Stimulated activated CD4-positive, alpha-beta T cell treated with anti-CD3 and anti-CD28 coated beads, TNF-alpha, amount 100 ng/mL, for 24 hours (primary cell): ENCODE measurements at regions not wholly inside any gene's neighbourhood (a gene's known extent, or its start where the extent isn't known, plus 50 kb on each side); places are given as distances from the start of the nearest gene placed in this dataset.

ENCODE experiments used
- DNase-seq, 3 experiments: peaks; one replicate each; pipeline ENCODE4 v3.0.0-alpha.2; 2020; ENCODE audit warnings: low read depth in 3 of 3

DNA sequence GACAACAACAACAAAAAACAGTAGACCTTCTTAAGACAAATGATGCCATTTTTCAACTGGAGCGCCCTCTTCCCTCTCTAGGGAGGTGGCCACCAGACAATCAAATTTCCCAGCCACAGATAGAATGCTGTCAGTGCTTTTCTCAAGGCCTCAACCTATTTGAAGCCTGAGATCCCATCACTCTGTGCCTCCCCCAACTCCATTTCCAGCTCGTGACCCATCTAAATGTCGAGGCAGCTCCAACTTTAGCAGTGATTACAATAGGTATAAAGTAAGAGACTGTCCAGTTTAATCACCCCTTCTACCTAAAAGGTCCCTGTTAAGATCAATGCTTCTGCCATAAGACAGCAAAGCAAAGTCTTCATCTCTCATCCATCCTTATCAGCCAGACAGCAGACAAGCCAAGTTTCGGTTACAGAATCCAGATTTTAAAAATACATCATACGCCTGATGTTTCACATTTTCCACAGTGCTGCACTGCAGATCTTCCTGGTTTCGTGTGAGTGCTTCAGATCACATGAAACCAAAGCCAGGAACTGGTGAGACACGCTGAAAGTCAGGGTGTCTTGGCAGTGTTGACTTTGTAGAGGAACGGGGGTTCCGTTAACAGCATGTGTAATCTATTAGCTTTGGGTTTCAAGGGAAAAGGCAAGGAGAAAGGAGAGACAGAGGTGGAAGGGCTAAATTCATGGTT, 447.8 kb downstream of the ENC1 start:
- no peak for DNase-seq

- no peak for DNase-seq
Observed at GRCh38 chr5:74188351-74189105, 452.0 kb downstream of the ENC1 start.

- no peak for DNase-seq
Observed at GRCh38 chr5:74187757-74188156, 452.8 kb downstream of the ENC1 start.

GRCh38 chr5:74186356-74187315, 453.9 kb downstream of the ENC1 start:
- DNase-seq: no peak

GRCh38 chr5:74185599-74185998, 454.9 kb downstream of the ENC1 start:
- DNase-seq: no peak

DNA sequence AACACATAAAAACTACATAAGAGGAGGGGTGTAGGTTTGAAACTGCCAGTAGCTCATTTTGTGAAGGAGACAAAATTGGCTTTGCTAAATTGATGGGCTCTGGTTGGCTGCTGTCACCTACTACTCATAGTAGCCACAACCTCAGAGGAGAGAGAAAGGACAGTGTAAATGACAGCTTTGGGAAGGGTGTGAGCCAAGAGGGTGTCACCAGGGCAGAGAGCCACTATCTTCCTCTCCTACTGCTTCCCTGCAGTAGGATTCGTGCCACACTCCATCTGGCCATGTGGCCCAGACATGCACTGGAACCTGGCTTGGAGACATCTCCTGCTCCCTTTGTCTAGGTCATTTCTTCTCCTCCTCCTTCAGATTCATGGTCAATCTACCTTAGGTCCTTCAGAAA, 455.9 kb downstream of the ENC1 start:
- no peak for DNase-seq

DNA sequence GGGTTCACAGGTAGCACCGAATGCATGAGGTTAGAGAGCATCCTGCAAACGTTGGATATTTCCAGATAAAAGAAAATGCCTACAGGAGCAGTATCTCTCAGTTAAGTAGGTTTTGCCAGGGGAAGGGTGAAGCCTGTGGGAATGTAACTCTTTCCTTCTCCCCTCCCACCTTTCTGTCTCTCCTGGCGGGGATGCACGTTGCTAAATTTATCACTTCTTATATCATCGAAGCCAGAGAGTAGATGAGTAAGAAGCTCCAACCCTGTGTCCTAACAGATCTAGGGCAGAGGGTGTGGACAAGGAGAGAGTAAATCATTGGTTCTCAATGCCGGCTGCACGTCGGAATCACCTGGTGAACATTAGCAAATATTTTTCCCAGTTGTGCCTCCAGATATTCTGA, 457.5 kb downstream of the ENC1 start:
- no peak for DNase-seq

- DNase-seq: peak in 1 of 3 experiments; percentile 21
Observed at GRCh38 chr5:74182603-74183002, 457.9 kb downstream of the ENC1 start.

DNA sequence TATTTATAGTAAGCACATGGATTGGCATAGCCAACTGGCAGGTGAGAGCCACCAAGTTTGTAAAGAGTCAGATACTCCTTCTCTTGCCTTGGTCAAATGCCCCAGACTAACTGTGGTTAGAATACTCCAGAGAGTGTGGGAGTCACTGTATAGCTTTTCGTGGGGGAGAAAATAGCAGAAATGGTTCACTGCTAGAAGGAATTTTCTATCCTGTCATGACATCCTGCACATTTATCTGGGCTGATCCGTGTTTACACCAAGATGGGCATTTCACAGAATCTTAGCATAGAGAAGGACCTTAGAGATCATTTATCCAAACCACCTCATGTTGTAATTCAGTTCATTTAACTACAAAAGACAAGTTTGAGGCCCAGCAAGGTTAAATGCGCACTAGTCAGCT, 460.8 kb downstream of the ENC1 start:
- no peak for DNase-seq

DNA sequence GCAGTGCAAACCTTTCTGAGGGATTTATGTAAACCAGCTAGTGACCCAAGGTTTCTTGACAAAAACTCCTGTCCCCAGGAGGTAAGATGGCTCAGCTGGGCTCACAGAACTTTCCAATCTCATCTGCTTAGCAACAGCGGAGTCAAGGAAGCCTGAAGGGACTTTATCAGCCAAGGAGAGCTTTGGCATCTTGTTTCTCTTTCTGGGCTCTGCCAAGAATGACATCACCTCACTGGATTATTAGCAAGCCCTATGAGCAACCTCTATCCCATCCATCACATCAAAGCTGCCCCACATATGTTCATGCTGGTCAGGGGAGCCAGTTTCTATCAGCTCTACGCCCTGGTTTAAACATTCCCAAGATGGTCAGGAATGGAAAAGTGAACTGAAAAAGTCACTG, 461.3 kb downstream of the ENC1 start:
- DNase-seq: no peak

GRCh38 chr5:74177961-74178360, 462.6 kb downstream of the ENC1 start:
- no peak for DNase-seq

- no peak for DNase-seq
Observed at GRCh38 chr5:74174366-74174765, 466.2 kb downstream of the ENC1 start.

- DNase-seq: no peak
Observed at GRCh38 chr5:74173665-74174064, 466.9 kb downstream of the ENC1 start.

- DNase-seq: no peak
Observed at GRCh38 chr5:74173241-74173640, 467.3 kb downstream of the ENC1 start.

GRCh38 chr5:74169701-74170100, 470.8 kb downstream of the ENC1 start:
- DNase-seq: no peak

DNA sequence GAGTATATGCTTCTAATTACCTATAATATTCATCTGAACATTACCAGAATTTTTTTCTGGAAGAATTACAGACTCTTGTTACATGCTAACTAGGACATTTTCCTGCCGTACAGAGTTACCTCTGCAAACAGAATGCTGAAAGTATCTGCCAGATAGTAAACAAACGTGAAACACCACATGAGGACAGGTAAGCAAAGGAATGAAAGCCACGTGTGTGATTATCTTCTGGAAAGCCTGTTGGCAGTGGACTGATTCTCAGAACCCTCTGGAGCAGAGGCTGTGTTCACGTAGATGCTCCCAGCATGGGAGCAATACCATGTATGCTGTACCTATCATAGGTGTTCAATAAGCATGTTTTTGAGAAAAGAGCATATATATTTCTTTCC, 472.6 kb downstream of the ENC1 start:
- no peak for DNase-seq

DNA sequence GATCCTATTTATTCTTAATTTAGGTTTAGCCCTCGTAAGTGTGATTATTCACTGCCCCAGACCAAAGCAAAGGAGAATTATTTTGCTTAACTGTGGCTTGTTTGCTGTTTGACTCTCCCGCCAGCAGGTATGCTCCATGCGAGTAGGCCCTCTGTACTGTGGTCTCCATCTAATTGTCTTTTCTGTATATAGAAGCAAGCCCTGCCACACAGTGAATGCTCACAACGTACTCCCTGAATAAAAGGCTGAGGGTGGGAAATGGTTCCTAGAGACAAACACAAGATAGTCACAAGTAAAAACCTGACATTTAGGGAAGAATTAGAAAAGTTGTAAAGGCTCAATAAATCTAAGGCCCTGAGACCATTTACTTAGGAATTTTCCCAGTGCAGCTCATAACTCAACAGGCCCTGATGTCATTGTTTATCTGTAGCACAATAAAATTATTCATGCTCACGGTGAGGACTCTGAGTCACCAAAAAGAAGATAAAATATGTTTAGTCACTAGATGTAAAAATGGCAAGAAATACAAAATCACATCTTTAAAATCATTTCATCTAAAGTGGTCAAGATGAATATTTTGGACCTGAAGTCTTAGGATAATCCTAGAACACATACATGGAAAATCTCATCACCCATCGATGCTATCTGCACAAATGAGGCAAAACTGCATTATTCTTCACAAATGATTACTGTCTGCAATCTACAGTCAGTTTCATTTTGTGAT, 473.2 kb downstream of the ENC1 start:
- DNase-seq: no peak

- DNase-seq: no peak
Observed at GRCh38 chr5:74166064-74166463, 474.5 kb downstream of the ENC1 start.

DNA sequence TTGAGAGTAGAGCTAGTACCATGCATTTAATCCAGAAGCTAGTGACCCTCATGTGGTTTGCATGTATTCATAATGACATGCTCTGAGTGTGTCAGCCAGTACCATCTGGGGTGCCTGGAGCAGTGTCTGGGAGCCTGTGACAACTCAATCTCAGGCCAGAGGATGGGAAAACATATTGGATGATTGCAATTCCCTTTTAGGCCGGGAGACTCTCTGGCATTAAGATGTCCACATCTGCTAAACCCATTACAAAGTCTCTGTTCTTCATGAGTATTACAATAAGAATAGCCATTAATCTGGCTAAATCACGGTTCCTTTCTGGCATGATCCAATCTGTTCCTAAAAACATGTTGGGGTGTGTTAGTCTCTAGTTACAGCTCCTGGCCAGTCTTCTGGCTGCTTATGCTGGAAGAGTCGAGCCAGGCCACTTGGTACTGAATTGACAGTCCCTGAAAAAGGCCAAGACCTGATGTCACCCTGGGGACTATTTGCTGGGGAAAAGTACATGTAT, 475.7 kb downstream of the ENC1 start:
- no peak for DNase-seq

- DNase-seq: no peak
Observed at GRCh38 chr5:74162524-74162923, 478.0 kb downstream of the ENC1 start.

GRCh38 chr5:74161170-74161569, 479.4 kb downstream of the ENC1 start:
- no peak for DNase-seq
